ENCODE measurements at regions not wholly inside any gene's neighbourhood (a gene's known extent, or its start where the extent isn't known, plus 50 kb on each side); places are given as distances from the start of the nearest gene placed in this dataset.

- intact Hi-C loops (cut with DNase I, micrococcal nuclease), result no loop called here
- ATAC-seq (peak; percentile 97), DNase-seq (peak in 1 of 2 donors; percentile 4)
Measured at GRCh38 chr9:103942651-103943050, 151.5 kb upstream of the SMC2 start.

DNA sequence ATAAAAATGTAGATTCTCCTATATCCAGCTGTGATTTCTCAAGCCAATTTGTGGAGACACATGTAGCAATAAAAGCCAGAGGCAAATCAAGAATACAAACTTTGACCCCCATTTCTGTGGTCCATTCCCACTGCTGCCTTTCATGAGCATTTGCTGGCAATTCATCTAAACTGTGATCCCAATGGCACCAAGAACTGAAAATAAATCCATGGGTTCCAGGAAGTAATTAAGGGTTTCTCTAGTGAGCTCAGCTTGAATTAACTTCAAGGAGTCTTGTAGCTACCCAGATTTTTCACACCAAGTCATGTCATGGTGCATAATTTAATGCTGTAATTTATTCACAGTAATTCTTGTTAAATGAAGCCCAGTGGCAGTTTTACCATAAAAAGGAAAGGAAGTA, 145.0 kb upstream of the SMC2 start:
- intact Hi-C loops (cut with DNase I, micrococcal nuclease), result no loop called here
- ATAC-seq (no peak), DNase-seq (no peak)

GRCh38 chr9:103977163-103977562, 116.9 kb upstream of the SMC2 start:
- ATAC-seq (no peak), DNase-seq (no peak)
- intact Hi-C loops (cut with DNase I, micrococcal nuclease), result no loop called here

DNA sequence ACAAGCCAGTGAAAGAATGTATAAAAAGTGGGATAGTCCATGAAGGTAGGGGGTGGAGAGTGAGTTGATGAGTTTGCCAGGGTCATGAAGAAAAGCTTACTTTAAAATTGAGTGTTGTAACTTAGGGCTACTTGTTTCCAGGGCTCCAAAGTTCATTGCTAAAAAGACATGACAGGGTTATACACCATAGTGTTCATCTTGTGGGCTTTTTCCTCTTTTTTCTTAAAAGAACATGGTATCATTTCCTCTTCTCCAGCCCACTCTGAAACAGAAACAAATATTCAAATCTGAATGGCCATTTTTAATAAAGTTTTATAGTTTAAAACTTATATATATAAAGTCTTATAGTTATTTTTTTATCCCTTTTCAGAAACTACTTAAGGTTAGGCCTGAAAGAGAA, 115.7 kb upstream of the SMC2 start:
- ATAC-seq (no peak), DNase-seq (no peak)
- intact Hi-C loops (cut with DNase I, micrococcal nuclease), result no loop called here

DNA sequence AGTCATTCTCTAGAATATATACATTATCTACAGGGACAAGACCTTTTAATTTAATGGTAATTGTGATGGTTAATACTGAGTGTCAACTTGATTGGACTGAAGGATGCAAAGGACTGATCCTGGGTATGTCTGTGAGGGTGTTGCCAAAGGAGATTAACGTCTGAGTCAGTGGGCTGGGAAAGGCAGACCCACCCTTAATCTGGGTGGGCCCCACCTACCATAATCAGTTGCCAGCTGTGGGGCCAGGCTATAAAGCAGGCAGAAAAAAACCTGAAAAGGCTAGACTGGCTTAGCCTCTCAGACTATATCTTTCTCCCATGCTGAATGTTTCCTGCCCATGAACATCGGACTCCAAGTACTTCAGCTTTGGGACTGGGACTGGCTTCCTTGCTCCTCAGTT, 112.2 kb upstream of the SMC2 start:
- intact Hi-C loops (cut with DNase I, micrococcal nuclease), result no loop called here
- no peak for DNase-seq
- ATAC-seq, result no peak

- DNase-seq, result no peak
- intact Hi-C loops (cut with DNase I, micrococcal nuclease), result no loop called here
- no peak for ATAC-seq
Measured at GRCh38 chr9:103985077-103985476, 109.0 kb upstream of the SMC2 start.

DNA sequence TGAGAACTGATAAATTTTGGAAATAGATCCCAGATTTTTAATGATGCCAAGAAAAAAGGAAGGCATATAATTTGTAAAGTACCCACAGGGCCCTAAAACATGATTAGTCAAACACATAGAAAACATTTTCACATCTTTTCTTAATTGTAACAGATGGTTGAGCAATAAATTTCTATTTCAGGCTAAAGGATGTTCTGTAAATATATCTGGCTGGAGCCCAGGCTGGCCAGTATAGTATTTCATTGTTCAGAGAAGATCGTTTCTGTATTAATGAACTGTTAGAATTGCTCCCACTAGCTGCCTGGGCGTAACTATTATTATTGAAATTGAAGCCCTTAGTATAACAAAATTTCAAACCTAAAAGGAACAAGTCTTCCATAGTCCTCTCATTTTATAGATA, 105.3 kb upstream of the SMC2 start:
- intact Hi-C loops (cut with DNase I, micrococcal nuclease), result no loop called here
- no peak for ATAC-seq
- no peak for DNase-seq

- DNase-seq, result no peak
- ATAC-seq, result no peak
- intact Hi-C loops (cut with DNase I, micrococcal nuclease), result no loop called here
Measured at GRCh38 chr9:103990311-103990710, 103.8 kb upstream of the SMC2 start.

DNA sequence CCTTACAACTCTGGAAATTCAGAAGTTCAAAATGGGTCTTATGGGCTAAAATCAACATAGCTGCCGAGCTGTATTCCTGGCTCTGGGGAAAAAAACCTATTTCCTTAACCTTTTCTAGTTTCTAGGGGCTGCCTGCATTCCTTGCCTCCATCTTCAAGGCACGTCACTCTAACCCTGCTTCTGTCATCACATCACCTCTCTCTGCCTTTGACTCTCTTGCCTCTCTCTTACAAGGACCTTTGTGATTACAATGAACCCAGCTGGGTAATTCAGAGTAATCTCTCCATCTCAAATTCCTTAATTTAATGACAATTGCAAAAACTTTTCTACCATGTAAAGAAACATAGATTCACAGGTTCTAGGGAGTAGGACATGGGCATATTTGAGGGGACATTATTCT, 103.1 kb upstream of the SMC2 start:
- no peak for ATAC-seq
- DNase-seq, result no peak
- intact Hi-C loops (cut with DNase I, micrococcal nuclease), result no loop called here

GRCh38 chr9:103991698-103992097, 102.4 kb upstream of the SMC2 start:
- ATAC-seq, result no peak
- intact Hi-C loops (cut with DNase I, micrococcal nuclease), result no loop called here
- no peak for DNase-seq

DNA sequence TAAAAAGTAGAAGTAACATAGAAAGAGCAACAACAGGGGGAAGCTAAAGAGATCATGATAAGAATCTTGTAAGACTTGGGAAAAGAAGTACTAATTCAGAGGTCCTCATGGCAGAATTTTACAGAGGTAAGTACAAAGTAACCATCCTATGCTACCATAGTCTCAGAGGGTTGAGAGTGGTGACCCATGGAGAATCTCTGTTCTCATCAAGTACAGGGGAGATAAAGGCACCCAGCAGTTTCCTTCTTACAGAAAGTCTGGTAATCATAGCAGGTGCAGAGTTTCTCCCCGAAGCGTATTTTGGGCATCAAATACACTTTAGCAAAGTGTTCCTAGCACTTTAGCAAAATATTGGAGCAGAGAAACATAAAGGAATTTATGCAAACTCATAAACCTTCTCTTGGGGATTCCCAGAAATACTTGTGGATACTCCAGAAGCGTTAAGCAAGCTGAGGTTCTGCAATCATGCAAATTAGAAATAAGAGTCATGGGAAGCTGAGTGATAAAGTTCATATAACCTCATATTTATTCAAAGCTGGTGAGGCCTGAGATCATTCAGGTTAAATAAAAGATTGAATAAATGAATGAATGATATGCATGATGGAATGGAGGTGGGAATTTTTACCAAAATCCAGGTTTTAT, 101.0 kb upstream of the SMC2 start:
- ATAC-seq (no peak), DNase-seq (no peak)
- intact Hi-C loops (cut with DNase I, micrococcal nuclease), result no loop called here

GRCh38 chr9:103997856-103998370, 96.2 kb upstream of the SMC2 start:
- no peak for ATAC-seq
- DNase-seq, result no peak
- intact Hi-C loops (cut with DNase I, micrococcal nuclease), result no loop called here

DNA sequence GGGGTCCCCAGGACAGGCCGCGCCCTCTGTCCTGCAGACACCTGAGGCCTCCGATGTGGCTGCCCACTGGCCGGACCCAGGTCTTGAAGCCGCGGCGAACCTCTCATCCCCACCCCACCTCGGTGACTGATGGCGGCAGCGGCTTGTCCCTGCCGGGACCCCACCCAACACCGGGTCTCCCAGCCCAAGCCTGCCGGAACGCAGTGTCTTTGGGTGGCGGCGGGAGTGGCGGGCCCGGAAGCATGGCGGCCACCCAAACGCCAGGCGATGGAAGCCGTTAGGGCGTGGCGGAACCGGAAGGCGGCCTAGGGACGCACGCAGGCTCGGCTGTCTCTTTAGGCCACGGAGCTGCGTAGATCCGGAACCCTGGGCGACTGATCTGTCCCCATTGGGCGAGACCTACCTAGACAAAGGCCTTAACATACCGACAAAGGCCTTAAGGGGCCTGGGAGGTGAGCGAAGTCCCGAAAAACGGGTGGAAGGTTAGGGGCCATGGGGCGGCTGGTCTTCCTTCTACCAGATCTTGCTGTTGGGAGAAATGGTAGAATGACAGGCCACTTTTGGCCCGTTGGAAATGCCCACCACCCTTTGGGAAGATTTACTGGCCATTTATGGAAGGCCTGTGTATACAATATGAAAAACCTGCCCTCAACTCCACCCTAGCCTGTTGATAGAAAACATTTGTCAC, 94.6 kb upstream of the SMC2 start:
- DNase-seq, result no peak
- ATAC-seq, result no peak
- intact Hi-C loops (cut with DNase I, micrococcal nuclease), result no loop called here

- ATAC-seq (no peak), DNase-seq (no peak)
- intact Hi-C loops (cut with DNase I, micrococcal nuclease), result no loop called here
Measured at GRCh38 chr9:104009826-104010225, 84.3 kb upstream of the SMC2 start.

GRCh38 chr9:104022083-104022482, 72.0 kb upstream of the SMC2 start:
- ATAC-seq, result no peak
- no peak for DNase-seq
- intact Hi-C loops (cut with DNase I, micrococcal nuclease), result loop anchor here in 1 of 2 donors (10.0 kb wide), 1 partner anchor 363 kb away; no protein-coding TSS in a partner anchor

- ATAC-seq (no peak), DNase-seq (no peak)
- intact Hi-C loops (cut with DNase I, micrococcal nuclease), result loop anchor here in 1 of 2 donors (10.0 kb wide), 1 partner anchor 360 kb away; no protein-coding TSS in a partner anchor
Measured at GRCh38 chr9:104025104-104025503, 69.0 kb upstream of the SMC2 start.

DNA sequence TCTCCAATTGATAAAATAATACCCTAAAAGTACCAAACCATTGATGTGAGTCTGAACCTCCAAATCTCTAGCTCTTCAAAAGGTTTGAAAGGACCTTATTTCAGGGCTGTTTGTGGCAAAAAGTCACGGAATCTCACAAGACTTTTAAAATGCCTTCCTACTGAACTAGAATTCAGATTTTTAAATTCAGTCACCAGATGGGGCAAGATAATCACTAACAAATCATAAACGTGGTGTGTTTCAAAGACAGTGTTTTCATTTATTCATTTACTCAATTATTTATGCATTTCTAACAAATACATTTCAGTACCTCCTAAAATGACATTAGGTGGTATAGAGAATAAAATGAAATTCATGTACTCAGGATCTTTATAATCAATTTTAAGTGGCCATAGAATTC, 68.2 kb upstream of the SMC2 start:
- DNase-seq (no peak), ATAC-seq (no peak)
- intact Hi-C loops (cut with DNase I, micrococcal nuclease), result loop anchor here in 1 of 2 donors (10.0 kb wide), 1 partner anchor 359 kb away; no protein-coding TSS in a partner anchor

DNA sequence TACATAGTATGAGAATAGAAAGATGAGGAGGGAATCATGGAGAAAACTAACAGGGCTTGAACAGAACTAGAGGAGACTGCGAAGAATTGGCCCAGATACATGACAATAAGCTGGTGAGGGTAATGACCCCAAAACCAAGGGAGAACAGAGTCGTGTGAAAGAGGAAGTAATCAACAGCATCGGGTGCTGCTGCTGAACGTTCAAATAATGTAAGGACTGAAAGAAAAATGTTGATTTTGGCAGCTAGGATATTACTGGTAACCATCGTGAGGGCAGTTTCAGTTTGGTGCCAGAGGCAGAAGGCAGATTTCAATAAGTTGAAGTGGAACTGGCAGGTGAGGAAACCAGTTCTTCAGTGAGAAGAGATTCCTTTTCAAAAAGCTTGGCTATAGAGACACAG, 66.8 kb upstream of the SMC2 start:
- intact Hi-C loops (cut with DNase I, micrococcal nuclease), result loop anchor here in 1 of 2 donors (10.0 kb wide), 1 partner anchor 358 kb away; no protein-coding TSS in a partner anchor
- no peak for DNase-seq
- ATAC-seq, result no peak

DNA sequence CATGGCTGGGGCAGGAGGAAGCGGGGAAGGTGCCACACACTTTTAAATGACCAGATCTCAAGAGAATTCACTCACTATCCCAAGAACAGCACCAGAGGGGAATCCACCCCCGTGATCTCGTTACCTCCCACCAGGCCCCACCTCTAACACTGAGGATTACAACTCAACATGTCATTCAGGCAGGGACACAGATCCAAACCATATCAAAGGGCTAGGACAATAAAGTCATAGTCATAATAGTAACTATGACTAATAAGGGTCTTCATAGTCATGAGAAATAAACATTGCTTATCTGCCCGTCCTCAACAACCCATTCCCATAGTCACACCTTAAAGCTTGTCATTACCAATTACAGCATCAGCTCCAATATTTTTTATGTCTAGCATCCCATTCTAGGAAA, 65.3 kb upstream of the SMC2 start:
- intact Hi-C loops (cut with DNase I, micrococcal nuclease), result loop anchor here in 1 of 2 donors (10.0 kb wide), 1 partner anchor 356 kb away; no protein-coding TSS in a partner anchor
- ATAC-seq (no peak), DNase-seq (no peak)
